ENCODE measurements at regions not wholly inside any gene's neighbourhood (a gene's known extent, or its start where the extent isn't known, plus 50 kb on each side); places are given as distances from the start of the nearest gene placed in this dataset.

DNA sequence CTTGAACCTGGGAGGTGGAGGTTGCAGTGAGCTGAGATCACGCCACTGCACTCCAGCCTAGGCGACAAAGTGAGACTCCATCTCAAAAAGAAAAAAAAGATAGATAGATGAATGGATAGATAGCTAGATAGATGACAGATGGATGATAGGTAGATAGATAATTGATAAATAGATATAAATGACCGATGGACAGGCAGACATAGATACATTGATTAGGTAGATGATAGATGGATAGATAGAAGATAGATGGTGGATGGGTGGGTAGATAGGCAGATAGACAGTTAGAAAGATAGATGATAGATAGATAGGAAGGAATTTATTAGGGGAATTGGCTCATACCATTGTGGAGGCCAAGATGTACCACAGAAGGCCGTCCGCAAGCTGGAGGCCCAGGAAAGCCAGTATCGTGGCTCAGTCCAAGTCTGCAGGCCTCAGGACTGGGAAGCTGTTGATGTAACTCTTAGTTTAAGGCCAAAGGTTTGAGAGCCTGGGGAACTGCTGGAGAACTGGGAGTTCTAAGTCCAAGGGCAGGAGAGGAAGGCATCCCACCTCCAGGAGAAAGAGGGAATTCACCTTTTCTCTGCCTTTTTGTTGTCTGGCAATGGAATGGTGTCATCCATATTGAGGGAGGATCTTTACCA lies 156.1 kb downstream of the SEC14L1 start:
- Histone ChIP-seq H3K27ac (ENCODE audit: low read depth, low read length) (no peak overlapping the region), H3K4me2 (ENCODE audit: low read length) (no peak overlapping the region), H3F3A (ENCODE audit: control insufficient read depth, insufficient read depth) (no peaks in the 10 kb centered on the region), H3K9me3 (ENCODE audit: control insufficient read depth, insufficient read depth, low read length) (no peaks in the 10 kb centered on the region), H4K20me1 (ENCODE audit: control insufficient read depth, insufficient read depth, low read depth, low read length) (no peaks in the 10 kb centered on the region), H3K27me3 (ENCODE audit: control insufficient read depth, low read length) (no peaks in the 10 kb centered on the region), H3K9me2 (replicated peaks; ENCODE audit: control insufficient read depth, low read length) (no peaks in the 10 kb centered on the region), H3K79me2 (ENCODE audit: control insufficient read depth, low read length) (peaks cover 4% of the 10 kb centered on the region; the same call in 1 of the 2 replicates), H3K36me3 (ENCODE audit: control insufficient read depth, low read length) (no peaks in the 10 kb centered on the region), H3K4me1 (ENCODE audit: control insufficient read depth, low read length) (no peaks in the 10 kb centered on the region), H3K4me3 (ENCODE audit: low read length) (no peak overlapping the region)
- TF ChIP-seq, protein P1, sequence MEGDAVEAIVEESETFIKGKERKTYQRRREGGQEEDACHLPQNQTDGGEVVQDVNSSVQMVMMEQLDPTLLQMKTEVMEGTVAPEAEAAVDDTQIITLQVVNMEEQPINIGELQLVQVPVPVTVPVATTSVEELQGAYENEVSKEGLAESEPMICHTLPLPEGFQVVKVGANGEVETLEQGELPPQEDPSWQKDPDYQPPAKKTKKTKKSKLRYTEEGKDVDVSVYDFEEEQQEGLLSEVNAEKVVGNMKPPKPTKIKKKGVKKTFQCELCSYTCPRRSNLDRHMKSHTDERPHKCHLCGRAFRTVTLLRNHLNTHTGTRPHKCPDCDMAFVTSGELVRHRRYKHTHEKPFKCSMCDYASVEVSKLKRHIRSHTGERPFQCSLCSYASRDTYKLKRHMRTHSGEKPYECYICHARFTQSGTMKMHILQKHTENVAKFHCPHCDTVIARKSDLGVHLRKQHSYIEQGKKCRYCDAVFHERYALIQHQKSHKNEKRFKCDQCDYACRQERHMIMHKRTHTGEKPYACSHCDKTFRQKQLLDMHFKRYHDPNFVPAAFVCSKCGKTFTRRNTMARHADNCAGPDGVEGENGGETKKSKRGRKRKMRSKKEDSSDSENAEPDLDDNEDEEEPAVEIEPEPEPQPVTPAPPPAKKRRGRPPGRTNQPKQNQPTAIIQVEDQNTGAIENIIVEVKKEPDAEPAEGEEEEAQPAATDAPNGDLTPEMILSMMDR (IDR thresholded peaks at IDR 0.05; ENCODE audit: low read depth, low read length, poor library complexity, severe bottlenecking) = no peak
- TF ChIP-seq EZH2phosphoT487 (IDR thresholded peaks at IDR 0.05; ENCODE audit: borderline replicate concordance, low read length) = no peak

DNA sequence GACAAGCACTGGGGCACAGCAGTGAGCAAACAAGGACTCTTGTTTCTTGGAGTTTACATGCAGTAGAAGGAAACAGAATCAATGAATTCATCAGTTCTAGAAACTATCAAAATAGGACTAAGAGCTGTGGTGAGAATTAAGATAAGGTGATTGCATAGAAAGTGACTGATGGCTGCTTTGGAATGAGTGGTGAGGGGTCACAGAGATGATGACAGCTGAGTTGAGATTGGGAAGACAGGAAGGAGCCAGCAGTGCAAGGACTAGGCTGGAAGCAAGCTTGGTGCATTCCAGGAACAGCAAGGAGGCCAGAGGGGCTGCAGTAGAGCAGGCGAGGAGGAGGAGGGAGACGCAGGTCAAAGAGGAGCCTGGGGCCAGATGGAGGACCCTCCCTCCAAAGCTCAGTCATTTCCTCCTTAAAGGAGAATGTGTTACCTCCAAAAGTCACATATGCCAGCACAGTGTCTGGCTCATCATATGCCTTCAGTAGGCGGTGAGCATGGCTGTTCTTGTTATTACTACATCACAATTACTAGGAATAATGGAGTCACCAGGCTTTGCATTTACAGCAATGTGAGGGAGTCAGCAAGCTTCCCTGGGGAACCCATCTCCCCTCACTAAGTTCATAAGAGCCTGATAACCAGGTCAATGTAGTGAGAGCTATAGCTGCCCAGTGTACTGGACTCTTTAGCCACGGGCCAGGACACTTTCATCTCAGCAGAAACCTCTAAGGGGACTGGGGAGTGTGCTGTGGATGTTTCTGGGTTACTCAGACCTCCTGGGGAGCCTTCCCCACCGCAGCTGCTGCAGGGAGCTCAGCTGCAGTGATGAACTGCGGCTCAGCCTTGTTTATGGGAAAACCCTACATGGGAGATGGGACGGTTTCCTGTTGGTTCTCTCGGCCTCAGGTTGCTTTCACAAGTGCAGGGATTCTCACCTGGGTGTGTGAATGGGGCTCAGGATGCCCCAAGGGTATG lies 157.2 kb downstream of the SEC14L1 start:
- Histone ChIP-seq H3K9me2 (replicated peaks; ENCODE audit: control insufficient read depth, low read length) (no peaks in the 10 kb centered on the region), H3F3A (ENCODE audit: control insufficient read depth, insufficient read depth) (no peaks in the 10 kb centered on the region), H3K4me3 (ENCODE audit: low read length) (no peak overlapping the region), H3K27me3 (ENCODE audit: control insufficient read depth, low read length) (no peaks in the 10 kb centered on the region), H3K36me3 (ENCODE audit: control insufficient read depth, low read length) (no peaks in the 10 kb centered on the region), H4K20me1 (ENCODE audit: control insufficient read depth, insufficient read depth, low read depth, low read length) (no peaks in the 10 kb centered on the region), H3K9me3 (ENCODE audit: control insufficient read depth, insufficient read depth, low read length) (no peaks in the 10 kb centered on the region), H3K27ac (ENCODE audit: low read depth, low read length) (no peak overlapping the region), H3K4me1 (ENCODE audit: control insufficient read depth, low read length) (no peaks in the 10 kb centered on the region), H3K4me2 (ENCODE audit: low read length) (no peak overlapping the region), H3K79me2 (ENCODE audit: control insufficient read depth, low read length) (no peaks in the 10 kb centered on the region)
- TF ChIP-seq EZH2phosphoT487 (IDR thresholded peaks at IDR 0.05; ENCODE audit: borderline replicate concordance, low read length) = no peak
- TF ChIP-seq, protein P1 (IDR thresholded peaks at IDR 0.05; ENCODE audit: low read depth, low read length, poor library complexity, severe bottlenecking) = no peak

DNA sequence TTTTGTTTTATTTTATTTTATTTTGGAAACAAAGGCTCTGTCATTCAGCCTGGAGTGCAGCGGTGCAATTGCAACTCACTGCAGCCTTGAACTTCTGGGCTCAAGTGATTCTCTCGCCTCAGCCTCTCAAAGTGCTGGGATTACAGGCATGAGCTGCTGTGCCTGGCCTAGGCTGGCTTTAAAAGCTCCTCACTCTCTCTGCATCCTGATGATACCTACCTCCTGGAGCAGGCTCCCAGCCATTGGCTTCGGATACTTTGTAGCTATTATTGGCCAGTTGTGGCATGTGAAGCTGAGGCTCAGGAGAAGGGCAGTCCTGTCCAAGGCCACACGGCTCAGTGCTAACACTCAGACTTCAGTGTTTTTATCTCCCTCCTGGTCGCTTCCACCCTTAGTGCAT lies 158.0 kb downstream of the SEC14L1 start:
- Histone ChIP-seq H3K27ac (ENCODE audit: low read depth, low read length) (no peak overlapping the region), H3F3A (ENCODE audit: control insufficient read depth, insufficient read depth) (no peaks in the 10 kb centered on the region), H3K79me2 (ENCODE audit: control insufficient read depth, low read length) (no peaks in the 10 kb centered on the region), H3K4me2 (ENCODE audit: low read length) (no peak overlapping the region), H3K9me2 (replicated peaks; ENCODE audit: control insufficient read depth, low read length) (no peaks in the 10 kb centered on the region), H4K20me1 (ENCODE audit: control insufficient read depth, insufficient read depth, low read depth, low read length) (no peaks in the 10 kb centered on the region), H3K27me3 (ENCODE audit: control insufficient read depth, low read length) (no peaks in the 10 kb centered on the region), H3K36me3 (ENCODE audit: control insufficient read depth, low read length) (no peaks in the 10 kb centered on the region), H3K4me3 (ENCODE audit: low read length) (no peak overlapping the region), H3K4me1 (ENCODE audit: control insufficient read depth, low read length) (no peaks in the 10 kb centered on the region), H3K9me3 (ENCODE audit: control insufficient read depth, insufficient read depth, low read length) (no peaks in the 10 kb centered on the region)
- TF ChIP-seq, protein P1 (IDR thresholded peaks at IDR 0.05; ENCODE audit: low read depth, low read length, poor library complexity, severe bottlenecking) = no peak
- no peak for TF ChIP-seq EZH2phosphoT487 (IDR thresholded peaks at IDR 0.05; ENCODE audit: borderline replicate concordance, low read length)
